ENCODE measurements at regions not wholly inside any gene's neighbourhood (a gene's known extent, or its start where the extent isn't known, plus 50 kb on each side); places are given as distances from the start of the nearest gene placed in this dataset.

DNA sequence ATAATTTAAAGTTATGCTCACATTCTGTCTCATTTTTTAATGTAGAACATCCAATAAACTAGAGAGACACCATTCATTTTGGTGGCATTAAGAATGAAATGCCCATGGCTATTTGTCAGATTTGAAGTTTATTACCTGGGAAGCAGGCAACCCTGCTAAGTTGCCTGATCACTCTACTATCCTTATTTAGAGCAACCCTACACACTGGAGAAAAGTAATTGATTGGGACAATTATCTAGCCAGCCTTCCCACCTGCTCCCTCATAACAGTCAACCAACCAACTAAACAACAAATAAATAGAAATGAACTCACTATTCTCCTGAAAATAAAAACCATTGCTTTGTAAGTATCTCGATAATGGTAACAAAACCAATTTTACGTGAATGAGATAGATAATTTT, 1129.0 kb upstream of the TENM4 start:
- no peak for TF ChIP-seq ZFP30 (CRISPR knock-in tag; IDR thresholded peaks at IDR 0.05)
- TF ChIP-seq, protein P1, sequence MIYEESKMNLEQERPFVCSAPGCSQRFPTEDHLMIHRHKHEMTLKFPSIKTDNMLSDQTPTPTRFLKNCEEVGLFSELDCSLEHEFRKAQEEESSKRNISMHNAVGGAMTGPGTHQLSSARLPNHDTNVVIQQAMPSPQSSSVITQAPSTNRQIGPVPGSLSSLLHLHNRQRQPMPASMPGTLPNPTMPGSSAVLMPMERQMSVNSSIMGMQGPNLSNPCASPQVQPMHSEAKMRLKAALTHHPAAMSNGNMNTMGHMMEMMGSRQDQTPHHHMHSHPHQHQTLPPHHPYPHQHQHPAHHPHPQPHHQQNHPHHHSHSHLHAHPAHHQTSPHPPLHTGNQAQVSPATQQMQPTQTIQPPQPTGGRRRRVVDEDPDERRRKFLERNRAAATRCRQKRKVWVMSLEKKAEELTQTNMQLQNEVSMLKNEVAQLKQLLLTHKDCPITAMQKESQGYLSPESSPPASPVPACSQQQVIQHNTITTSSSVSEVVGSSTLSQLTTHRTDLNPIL (CRISPR knock-in tag; IDR thresholded peaks at IDR 0.05; ENCODE audit: low read depth), result no peak
- TF ChIP-seq, protein P2, sequence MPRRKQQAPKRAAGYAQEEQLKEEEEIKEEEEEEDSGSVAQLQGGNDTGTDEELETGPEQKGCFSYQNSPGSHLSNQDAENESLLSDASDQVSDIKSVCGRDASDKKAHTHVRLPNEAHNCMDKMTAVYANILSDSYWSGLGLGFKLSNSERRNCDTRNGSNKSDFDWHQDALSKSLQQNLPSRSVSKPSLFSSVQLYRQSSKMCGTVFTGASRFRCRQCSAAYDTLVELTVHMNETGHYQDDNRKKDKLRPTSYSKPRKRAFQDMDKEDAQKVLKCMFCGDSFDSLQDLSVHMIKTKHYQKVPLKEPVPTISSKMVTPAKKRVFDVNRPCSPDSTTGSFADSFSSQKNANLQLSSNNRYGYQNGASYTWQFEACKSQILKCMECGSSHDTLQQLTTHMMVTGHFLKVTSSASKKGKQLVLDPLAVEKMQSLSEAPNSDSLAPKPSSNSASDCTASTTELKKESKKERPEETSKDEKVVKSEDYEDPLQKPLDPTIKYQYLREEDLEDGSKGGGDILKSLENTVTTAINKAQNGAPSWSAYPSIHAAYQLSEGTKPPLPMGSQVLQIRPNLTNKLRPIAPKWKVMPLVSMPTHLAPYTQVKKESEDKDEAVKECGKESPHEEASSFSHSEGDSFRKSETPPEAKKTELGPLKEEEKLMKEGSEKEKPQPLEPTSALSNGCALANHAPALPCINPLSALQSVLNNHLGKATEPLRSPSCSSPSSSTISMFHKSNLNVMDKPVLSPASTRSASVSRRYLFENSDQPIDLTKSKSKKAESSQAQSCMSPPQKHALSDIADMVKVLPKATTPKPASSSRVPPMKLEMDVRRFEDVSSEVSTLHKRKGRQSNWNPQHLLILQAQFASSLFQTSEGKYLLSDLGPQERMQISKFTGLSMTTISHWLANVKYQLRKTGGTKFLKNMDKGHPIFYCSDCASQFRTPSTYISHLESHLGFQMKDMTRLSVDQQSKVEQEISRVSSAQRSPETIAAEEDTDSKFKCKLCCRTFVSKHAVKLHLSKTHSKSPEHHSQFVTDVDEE (CRISPR knock-in tag; IDR thresholded peaks at IDR 0.05), result no peak
- TF ChIP-seq ZNF8 (CRISPR knock-in tag; IDR thresholded peaks at IDR 0.05), result no peak
- TF ChIP-seq, protein P3, sequence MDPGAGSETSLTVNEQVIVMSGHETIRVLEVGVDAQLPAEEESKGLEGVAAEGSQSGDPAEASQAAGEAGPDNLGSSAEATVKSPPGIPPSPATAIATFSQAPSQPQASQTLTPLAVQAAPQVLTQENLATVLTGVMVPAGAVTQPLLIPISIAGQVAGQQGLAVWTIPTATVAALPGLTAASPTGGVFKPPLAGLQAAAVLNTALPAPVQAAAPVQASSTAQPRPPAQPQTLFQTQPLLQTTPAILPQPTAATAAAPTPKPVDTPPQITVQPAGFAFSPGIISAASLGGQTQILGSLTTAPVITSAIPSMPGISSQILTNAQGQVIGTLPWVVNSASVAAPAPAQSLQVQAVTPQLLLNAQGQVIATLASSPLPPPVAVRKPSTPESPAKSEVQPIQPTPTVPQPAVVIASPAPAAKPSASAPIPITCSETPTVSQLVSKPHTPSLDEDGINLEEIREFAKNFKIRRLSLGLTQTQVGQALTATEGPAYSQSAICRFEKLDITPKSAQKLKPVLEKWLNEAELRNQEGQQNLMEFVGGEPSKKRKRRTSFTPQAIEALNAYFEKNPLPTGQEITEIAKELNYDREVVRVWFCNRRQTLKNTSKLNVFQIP (CRISPR knock-in tag; IDR thresholded peaks at IDR 0.05; ENCODE audit: borderline replicate concordance, low read depth), result no peak
- no peak for TF ChIP-seq ZFP3 (CRISPR knock-in tag; IDR thresholded peaks at IDR 0.05)
- no peak for TF ChIP-seq PPARA (CRISPR knock-in tag; IDR thresholded peaks at IDR 0.05; ENCODE audit: borderline replicate concordance)
- no peak for ATAC-seq

DNA sequence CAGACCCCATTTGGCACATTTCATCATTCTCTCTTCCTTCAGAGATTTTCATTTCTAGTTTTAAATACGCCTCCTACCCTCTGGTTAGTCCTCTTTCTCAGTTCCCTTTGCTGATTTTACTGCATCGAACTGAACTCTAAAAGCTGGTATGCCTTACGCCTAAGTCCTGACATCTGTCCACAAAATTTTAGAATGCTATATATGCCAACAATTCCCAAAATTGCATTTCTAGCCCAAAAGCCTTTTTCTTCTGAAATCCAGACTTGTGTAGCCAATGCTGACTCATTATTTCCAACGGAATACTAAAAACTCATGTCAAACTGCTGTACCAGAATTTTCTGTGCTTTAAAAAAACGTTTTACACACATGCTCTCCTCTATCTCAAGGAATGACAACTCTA, 1124.4 kb upstream of the TENM4 start:
- TF ChIP-seq BACH2 (CRISPR knock-in tag; IDR thresholded peaks at IDR 0.05; ENCODE audit: borderline replicate concordance) (no peak), CSDC2 (CRISPR knock-in tag; IDR thresholded peaks at IDR 0.05) (no peak), ISL1 (CRISPR knock-in tag; IDR thresholded peaks at IDR 0.05) (no peak), RARB (CRISPR knock-in tag; IDR thresholded peaks at IDR 0.05) (no peak), ZC3H10 (CRISPR knock-in tag; IDR thresholded peaks at IDR 0.05) (no peak), PPARA (CRISPR knock-in tag; IDR thresholded peaks at IDR 0.05; ENCODE audit: borderline replicate concordance) (no peak), ESRRG (CRISPR knock-in tag; IDR thresholded peaks at IDR 0.05) (no peak), GLIS3 (CRISPR knock-in tag; IDR thresholded peaks at IDR 0.05) (no peak), ZNF565 (CRISPR knock-in tag; conservative IDR thresholded peaks at IDR 0.05; ENCODE audit: low read depth) (no peak), ZFP30 (CRISPR knock-in tag; IDR thresholded peaks at IDR 0.05) (no peak), TCF4 (CRISPR knock-in tag; IDR thresholded peaks at IDR 0.05; ENCODE audit: borderline replicate concordance) (no peak), ZFP3 (CRISPR knock-in tag; IDR thresholded peaks at IDR 0.05) (no peak), ARNTL (CRISPR knock-in tag; IDR thresholded peaks at IDR 0.05; ENCODE audit: borderline replicate concordance, low read depth) (no peak), ZNF70 (CRISPR knock-in tag; IDR thresholded peaks at IDR 0.05) (no peak), TOX (CRISPR knock-in tag; IDR thresholded peaks at IDR 0.05; ENCODE audit: borderline replicate concordance) (no peak)
- TF ChIP-seq, protein P4, sequence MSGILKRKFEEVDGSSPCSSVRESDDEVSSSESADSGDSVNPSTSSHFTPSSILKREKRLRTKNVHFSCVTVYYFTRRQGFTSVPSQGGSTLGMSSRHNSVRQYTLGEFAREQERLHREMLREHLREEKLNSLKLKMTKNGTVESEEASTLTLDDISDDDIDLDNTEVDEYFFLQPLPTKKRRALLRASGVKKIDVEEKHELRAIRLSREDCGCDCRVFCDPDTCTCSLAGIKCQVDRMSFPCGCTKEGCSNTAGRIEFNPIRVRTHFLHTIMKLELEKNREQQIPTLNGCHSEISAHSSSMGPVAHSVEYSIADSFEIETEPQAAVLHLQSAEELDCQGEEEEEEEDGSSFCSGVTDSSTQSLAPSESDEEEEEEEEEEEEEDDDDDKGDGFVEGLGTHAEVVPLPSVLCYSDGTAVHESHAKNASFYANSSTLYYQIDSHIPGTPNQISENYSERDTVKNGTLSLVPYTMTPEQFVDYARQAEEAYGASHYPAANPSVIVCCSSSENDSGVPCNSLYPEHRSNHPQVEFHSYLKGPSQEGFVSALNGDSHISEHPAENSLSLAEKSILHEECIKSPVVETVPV (CRISPR knock-in tag; IDR thresholded peaks at IDR 0.05), result no peak
- TF ChIP-seq, protein P3 (CRISPR knock-in tag; IDR thresholded peaks at IDR 0.05; ENCODE audit: borderline replicate concordance, low read depth), result no peak
- TF ChIP-seq, protein P1 (CRISPR knock-in tag; IDR thresholded peaks at IDR 0.05; ENCODE audit: low read depth), result no peak
- TF ChIP-seq, protein P2 (CRISPR knock-in tag; IDR thresholded peaks at IDR 0.05), result no peak
- ATAC-seq, result no peak

All from SK-N-SH treated with all-trans-retinoic acid at 6 μM for 48 hours (cell line).